ENCODE measurements at regions not wholly inside any gene's neighbourhood (a gene's known extent, or its start where the extent isn't known, plus 50 kb on each side); places are given as distances from the start of the nearest gene placed in this dataset.

DNA sequence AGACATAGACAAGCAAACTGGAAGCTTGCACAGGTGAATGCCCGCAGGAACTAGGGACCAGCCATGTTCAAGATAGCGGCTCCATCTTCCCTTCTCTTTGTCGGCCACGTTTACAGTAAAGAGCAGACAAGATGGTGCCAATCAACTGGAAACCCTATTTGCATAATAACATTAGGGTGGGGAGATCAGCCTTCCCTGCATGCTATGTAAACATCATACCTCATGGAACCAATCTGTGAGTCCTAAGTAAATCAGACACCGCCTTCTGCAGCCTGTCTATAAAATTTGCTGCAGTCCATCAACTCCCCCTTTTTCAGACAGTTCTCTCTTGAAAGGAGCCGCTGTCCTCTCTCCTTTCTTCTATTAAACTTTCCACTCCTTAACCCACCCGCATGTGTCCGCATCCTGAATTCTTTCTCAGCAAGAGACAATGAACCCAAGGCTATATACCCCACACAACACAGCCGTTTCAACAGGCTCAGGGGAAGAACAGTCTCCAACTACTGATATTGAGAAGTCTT is 384.4 kb downstream of the EIPR1 start:
- no peaks in the 10 kb centered on the region for H3K4me1 Mint-ChIP-seq (ENCODE audit: low read depth, unreplicated experiment)
- POLR2A ChIA-PET = no interaction called here
- no peak overlapping the region for H3K27ac Mint-ChIP-seq (ENCODE audit: unreplicated experiment)
- Histone ChIP-seq H3K9me3 (peaks cover 4% of the 10 kb centered on the region; the same call in 1 of the 2 replicates), H3K4me3 (ENCODE audit: low read depth, low read length) (no peak overlapping the region), H3K4me1 (no peaks in the 10 kb centered on the region), H3K27me3 (replicated peaks; ENCODE audit: control insufficient read depth, insufficient read depth, low read length) (no peaks in the 10 kb centered on the region; the same call in 1 of the 2 replicates), H3K36me3 (ENCODE audit: control insufficient read depth, insufficient read depth, low read length) (no peaks in the 10 kb centered on the region)
- intact Hi-C loops (cut with micrococcal nuclease; ENCODE audit: unreplicated experiment) = no loop called here
- H3K4me3 Mint-ChIP-seq (ENCODE audit: unreplicated experiment) = no peak overlapping the region
- CTCF ChIA-PET = no interaction called here
- peaks cover 15% of the 10 kb centered on the region for H3K9me3 Mint-ChIP-seq (ENCODE audit: unreplicated experiment)
- H3K36me3 Mint-ChIP-seq (ENCODE audit: insufficient read depth, unreplicated experiment) = no peaks in the 10 kb centered on the region
- DNase-seq = no peak
- TF ChIP-seq, protein P1, sequence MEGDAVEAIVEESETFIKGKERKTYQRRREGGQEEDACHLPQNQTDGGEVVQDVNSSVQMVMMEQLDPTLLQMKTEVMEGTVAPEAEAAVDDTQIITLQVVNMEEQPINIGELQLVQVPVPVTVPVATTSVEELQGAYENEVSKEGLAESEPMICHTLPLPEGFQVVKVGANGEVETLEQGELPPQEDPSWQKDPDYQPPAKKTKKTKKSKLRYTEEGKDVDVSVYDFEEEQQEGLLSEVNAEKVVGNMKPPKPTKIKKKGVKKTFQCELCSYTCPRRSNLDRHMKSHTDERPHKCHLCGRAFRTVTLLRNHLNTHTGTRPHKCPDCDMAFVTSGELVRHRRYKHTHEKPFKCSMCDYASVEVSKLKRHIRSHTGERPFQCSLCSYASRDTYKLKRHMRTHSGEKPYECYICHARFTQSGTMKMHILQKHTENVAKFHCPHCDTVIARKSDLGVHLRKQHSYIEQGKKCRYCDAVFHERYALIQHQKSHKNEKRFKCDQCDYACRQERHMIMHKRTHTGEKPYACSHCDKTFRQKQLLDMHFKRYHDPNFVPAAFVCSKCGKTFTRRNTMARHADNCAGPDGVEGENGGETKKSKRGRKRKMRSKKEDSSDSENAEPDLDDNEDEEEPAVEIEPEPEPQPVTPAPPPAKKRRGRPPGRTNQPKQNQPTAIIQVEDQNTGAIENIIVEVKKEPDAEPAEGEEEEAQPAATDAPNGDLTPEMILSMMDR (IDR thresholded peaks at IDR 0.05; ENCODE audit: insufficient read depth in 1 of 2, low read depth in 1 of 2, low read length in 1 of 2, severe bottlenecking in 1 of 2, unreplicated experiment in 1 of 2) = no peak
- H3K27me3 Mint-ChIP-seq (ENCODE audit: insufficient read depth, unreplicated experiment) = peaks cover 3% of the 10 kb centered on the region
- no TSS peak for BruUV-seq (replicated peaks)

DNA sequence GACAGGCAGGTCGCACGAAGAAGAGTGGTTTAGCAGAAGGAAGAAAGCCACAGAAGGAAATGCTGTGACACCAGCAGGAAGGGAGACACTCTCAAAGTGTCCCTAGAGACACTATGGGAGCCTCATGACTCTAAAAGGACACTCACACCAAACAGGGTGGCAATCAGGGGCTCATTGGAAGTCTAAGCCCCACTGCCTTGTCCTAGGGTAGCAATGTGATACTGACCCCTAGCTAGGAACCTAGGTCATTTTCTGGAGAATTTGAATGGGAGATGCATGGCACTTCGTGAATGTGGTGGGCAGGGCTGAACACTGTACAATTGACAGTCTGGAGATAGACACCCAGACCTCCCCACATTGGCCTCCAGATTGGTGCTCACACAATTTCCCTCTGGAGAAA is 385.0 kb downstream of the EIPR1 start:
- no peak overlapping the region for H3K4me3 Mint-ChIP-seq (ENCODE audit: unreplicated experiment)
- ChIA-PET POLR2A (no interaction called here), CTCF (no interaction called here)
- TF ChIP-seq, protein P1 (IDR thresholded peaks at IDR 0.05; ENCODE audit: insufficient read depth in 1 of 2, low read depth in 1 of 2, low read length in 1 of 2, severe bottlenecking in 1 of 2, unreplicated experiment in 1 of 2) = no peak
- Histone ChIP-seq H3K4me3 (ENCODE audit: low read depth, low read length) (no peak overlapping the region), H3K4me1 (no peaks in the 10 kb centered on the region), H3K36me3 (ENCODE audit: control insufficient read depth, insufficient read depth, low read length) (no peaks in the 10 kb centered on the region), H3K27me3 (replicated peaks; ENCODE audit: control insufficient read depth, insufficient read depth, low read length) (no peaks in the 10 kb centered on the region; the same call in 1 of the 2 replicates), H3K9me3 (peaks cover 4% of the 10 kb centered on the region; the same call in 1 of the 2 replicates)
- peaks cover 15% of the 10 kb centered on the region for H3K9me3 Mint-ChIP-seq (ENCODE audit: unreplicated experiment)
- no peaks in the 10 kb centered on the region for H3K4me1 Mint-ChIP-seq (ENCODE audit: low read depth, unreplicated experiment)
- intact Hi-C loops (cut with micrococcal nuclease; ENCODE audit: unreplicated experiment) = no loop called here
- H3K27me3 Mint-ChIP-seq (ENCODE audit: insufficient read depth, unreplicated experiment) = peaks cover 3% of the 10 kb centered on the region
- no peak overlapping the region for H3K27ac Mint-ChIP-seq (ENCODE audit: unreplicated experiment)
- no peaks in the 10 kb centered on the region for H3K36me3 Mint-ChIP-seq (ENCODE audit: insufficient read depth, unreplicated experiment)
- no peak for DNase-seq
- BruUV-seq (replicated peaks) = no TSS peak

DNA sequence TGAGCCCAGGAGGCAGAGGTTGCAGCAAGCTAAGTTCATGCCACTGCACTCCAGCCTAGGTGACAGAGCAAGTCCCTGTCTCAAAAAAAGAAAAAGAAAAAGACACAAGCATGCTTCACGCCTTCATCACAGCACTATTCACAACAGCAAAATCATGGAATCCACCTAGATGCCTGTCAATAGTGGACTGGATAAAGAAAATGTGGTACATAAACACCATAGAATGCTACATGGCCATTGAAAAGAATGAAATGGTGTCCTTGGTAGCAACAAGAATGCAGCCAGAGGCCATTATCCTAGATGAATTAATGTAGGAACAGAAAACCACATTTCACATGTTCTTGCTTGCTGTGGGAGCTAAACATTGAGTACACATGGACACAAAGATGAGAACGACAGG is 392.6 kb downstream of the EIPR1 start:
- DNase-seq = no peak
- POLR2A ChIA-PET = no interaction called here
- TF ChIP-seq, protein P1 (IDR thresholded peaks at IDR 0.05; ENCODE audit: insufficient read depth in 1 of 2, low read depth in 1 of 2, low read length in 1 of 2, severe bottlenecking in 1 of 2, unreplicated experiment in 1 of 2) = no peak
- no peak overlapping the region for H3K27ac Mint-ChIP-seq (ENCODE audit: unreplicated experiment)
- no peaks in the 10 kb centered on the region for H3K27me3 ChIP-seq (replicated peaks; ENCODE audit: control insufficient read depth, insufficient read depth, low read length)
- no peak overlapping the region for H3K4me3 ChIP-seq (ENCODE audit: low read depth, low read length)
- peaks cover 15% of the 10 kb centered on the region for H3K9me3 Mint-ChIP-seq (ENCODE audit: unreplicated experiment)
- intact Hi-C loops (cut with micrococcal nuclease; ENCODE audit: unreplicated experiment) = no loop called here
- H3K4me3 Mint-ChIP-seq (ENCODE audit: unreplicated experiment) = no peak overlapping the region
- BruUV-seq (replicated peaks) = no TSS peak
- H3K36me3 Mint-ChIP-seq (ENCODE audit: insufficient read depth, unreplicated experiment) = no peaks in the 10 kb centered on the region
- H3K36me3 ChIP-seq (ENCODE audit: control insufficient read depth, insufficient read depth, low read length) = no peaks in the 10 kb centered on the region
- H3K27me3 Mint-ChIP-seq (ENCODE audit: insufficient read depth, unreplicated experiment) = no peaks in the 10 kb centered on the region
- no peaks in the 10 kb centered on the region for H3K4me1 Mint-ChIP-seq (ENCODE audit: low read depth, unreplicated experiment)
- peaks cover 4% of the 10 kb centered on the region; the same call in 1 of the 2 replicates for H3K9me3 ChIP-seq
- CTCF ChIA-PET = no interaction called here
- no peaks in the 10 kb centered on the region for H3K4me1 ChIP-seq

Measured in Caco-2 (cell line).